Left ventricle myocardium inferior (tissue), 1 donor: ENCODE measurements at regions not wholly inside any gene's neighbourhood (a gene's known extent, or its start where the extent isn't known, plus 50 kb on each side); places are given as distances from the start of the nearest gene placed in this dataset.

Experiments used
- DNase-seq: peaks from one replicate; pipeline ENCODE4 v3.0.0-alpha.2; 2020
- H3K27ac ChIP-seq: fragments of 200-600 bp; replicated peaks from 2 replicates; pipeline ENCODE4 v1.8.0; 2021
- H3K27me3 ChIP-seq: fragments of 200-600 bp; 2 replicates; pipeline ENCODE4 v1.8.0; 2021; ENCODE audit warnings: low read depth
- H3K36me3 ChIP-seq: fragments of 200-600 bp; 2 replicates; pipeline ENCODE4 v1.8.0; 2021
- H3K4me1 ChIP-seq: fragments of 200-600 bp; 2 replicates; pipeline ENCODE4 v1.8.0; 2021
- H3K4me3 ChIP-seq: fragments of 200-600 bp; 2 replicates; pipeline ENCODE4 v1.8.0; 2021; ENCODE audit warnings: mild to moderate bottlenecking, moderate library complexity
- H3K9me3 ChIP-seq: fragments of 200-600 bp; replicated peaks from 2 replicates; pipeline ENCODE4 v1.8.0; 2021
- intact Hi-C: fragments of 100-400 bp; cut with micrococcal nuclease; formaldehyde crosslinking; loops from one replicate; pipeline ENCODE4 v1.11.0; 2022
- TF ChIP-seq, protein P1 (sequence below): fragments of 200-600 bp; IDR thresholded peaks from 2 replicates; pipeline ENCODE4 v1.8.0; 2021; ENCODE audit warnings: antibody characterized with exemption, mild to moderate bottlenecking, borderline replicate concordance
- donor health status: DM: no; HTN: yes; CAD: no; lungs with severe emphysema.

DNA sequence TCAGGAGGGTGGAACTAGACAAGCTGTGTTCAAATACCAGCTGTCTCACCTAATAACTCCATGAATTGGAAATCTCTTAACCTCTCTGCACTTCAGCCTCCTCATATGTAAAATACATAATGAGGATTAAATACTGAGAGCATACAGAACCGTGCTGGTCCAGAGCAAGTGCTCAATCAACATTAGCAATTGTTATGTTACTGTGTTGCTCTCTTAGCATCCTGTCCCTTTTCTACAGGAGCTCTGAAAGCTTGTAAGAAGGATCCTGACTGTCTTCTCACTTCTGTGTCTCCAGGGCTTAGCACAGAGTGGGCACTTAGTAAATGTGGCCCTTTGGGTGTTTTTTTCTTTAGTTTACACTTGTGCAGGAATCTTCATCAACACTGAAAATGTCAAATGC lies 1456.1 kb upstream of the IGFBP7 start:
- TF ChIP-seq, protein P1, sequence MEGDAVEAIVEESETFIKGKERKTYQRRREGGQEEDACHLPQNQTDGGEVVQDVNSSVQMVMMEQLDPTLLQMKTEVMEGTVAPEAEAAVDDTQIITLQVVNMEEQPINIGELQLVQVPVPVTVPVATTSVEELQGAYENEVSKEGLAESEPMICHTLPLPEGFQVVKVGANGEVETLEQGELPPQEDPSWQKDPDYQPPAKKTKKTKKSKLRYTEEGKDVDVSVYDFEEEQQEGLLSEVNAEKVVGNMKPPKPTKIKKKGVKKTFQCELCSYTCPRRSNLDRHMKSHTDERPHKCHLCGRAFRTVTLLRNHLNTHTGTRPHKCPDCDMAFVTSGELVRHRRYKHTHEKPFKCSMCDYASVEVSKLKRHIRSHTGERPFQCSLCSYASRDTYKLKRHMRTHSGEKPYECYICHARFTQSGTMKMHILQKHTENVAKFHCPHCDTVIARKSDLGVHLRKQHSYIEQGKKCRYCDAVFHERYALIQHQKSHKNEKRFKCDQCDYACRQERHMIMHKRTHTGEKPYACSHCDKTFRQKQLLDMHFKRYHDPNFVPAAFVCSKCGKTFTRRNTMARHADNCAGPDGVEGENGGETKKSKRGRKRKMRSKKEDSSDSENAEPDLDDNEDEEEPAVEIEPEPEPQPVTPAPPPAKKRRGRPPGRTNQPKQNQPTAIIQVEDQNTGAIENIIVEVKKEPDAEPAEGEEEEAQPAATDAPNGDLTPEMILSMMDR, result no peak
- no peaks in the 10 kb centered on the region for H3K36me3 ChIP-seq
- intact Hi-C loops, result no loop called here
- peaks cover 13% of the 10 kb centered on the region for H3K9me3 ChIP-seq
- no peaks in the 10 kb centered on the region for H3K4me1 ChIP-seq
- no peak overlapping the region for H3K27ac ChIP-seq
- no peaks in the 10 kb centered on the region for H3K27me3 ChIP-seq
- no peak for DNase-seq
- H3K4me3 ChIP-seq, result no peak overlapping the region

GRCh38 chr4:58564695-58565475 lies 1454.7 kb upstream of the IGFBP7 start:
- intact Hi-C loops, result no loop called here
- peaks cover 4% of the 10 kb centered on the region for H3K9me3 ChIP-seq

GRCh38 chr4:58561170-58561569 lies 1451.0 kb upstream of the IGFBP7 start:
- intact Hi-C loops, result no loop called here
- Histone ChIP-seq H3K9me3 (no peaks in the 10 kb centered on the region), H3K27me3 (no peaks in the 10 kb centered on the region), H3K27ac (no peak overlapping the region), H3K4me3 (no peak overlapping the region), H3K36me3 (no peaks in the 10 kb centered on the region), H3K4me1 (no peaks in the 10 kb centered on the region)
- TF ChIP-seq, protein P1, result no peak
- DNase-seq, result no peak

More at GRCh38 chr4:58564695-58565475, 1454.7 kb upstream of the IGFBP7 start:
- Histone ChIP-seq H3K4me3 (no peak overlapping the region), H3K27me3 (no peaks in the 10 kb centered on the region), H3K4me1 (no peaks in the 10 kb centered on the region), H3K27ac (no peak overlapping the region), H3K36me3 (no peaks in the 10 kb centered on the region)
- TF ChIP-seq, protein P1, result no peak
- no peak for DNase-seq

- Histone ChIP-seq H3K36me3 (no peaks in the 10 kb centered on the region), H3K9me3 (no peaks in the 10 kb centered on the region), H3K27ac (no peak overlapping the region), H3K4me3 (no peak overlapping the region), H3K4me1 (no peaks in the 10 kb centered on the region), H3K27me3 (no peaks in the 10 kb centered on the region)
- TF ChIP-seq, protein P1, result no peak
- intact Hi-C loops, result no loop called here
- DNase-seq, result no peak
Measured at GRCh38 chr4:58560736-58561135, 1450.6 kb upstream of the IGFBP7 start.

- DNase-seq, result no peak
- no peaks in the 10 kb centered on the region for H3K9me3 ChIP-seq
- TF ChIP-seq, protein P1, result no peak
- no peaks in the 10 kb centered on the region for H3K4me1 ChIP-seq
- intact Hi-C loops, result no loop called here
- H3K27me3 ChIP-seq, result no peaks in the 10 kb centered on the region
- H3K4me3 ChIP-seq, result no peak overlapping the region
- H3K27ac ChIP-seq, result no peak overlapping the region
- no peaks in the 10 kb centered on the region for H3K36me3 ChIP-seq
Measured at GRCh38 chr4:58553679-58554078, 1443.5 kb upstream of the IGFBP7 start.
